CD4-positive, alpha-beta T cell treated with Interleukin-2 at 100 ng/mL for 4 hours (primary cell): ENCODE measurements at regions not wholly inside any gene's neighbourhood (a gene's known extent, or its start where the extent isn't known, plus 50 kb on each side); places are given as distances from the start of the nearest gene placed in this dataset.

ENCODE experiments used
- DNase-seq: peaks from one replicate; pipeline ENCODE4 v3.0.0-alpha.2; 2020; ENCODE audit warnings: low spot score

DNA sequence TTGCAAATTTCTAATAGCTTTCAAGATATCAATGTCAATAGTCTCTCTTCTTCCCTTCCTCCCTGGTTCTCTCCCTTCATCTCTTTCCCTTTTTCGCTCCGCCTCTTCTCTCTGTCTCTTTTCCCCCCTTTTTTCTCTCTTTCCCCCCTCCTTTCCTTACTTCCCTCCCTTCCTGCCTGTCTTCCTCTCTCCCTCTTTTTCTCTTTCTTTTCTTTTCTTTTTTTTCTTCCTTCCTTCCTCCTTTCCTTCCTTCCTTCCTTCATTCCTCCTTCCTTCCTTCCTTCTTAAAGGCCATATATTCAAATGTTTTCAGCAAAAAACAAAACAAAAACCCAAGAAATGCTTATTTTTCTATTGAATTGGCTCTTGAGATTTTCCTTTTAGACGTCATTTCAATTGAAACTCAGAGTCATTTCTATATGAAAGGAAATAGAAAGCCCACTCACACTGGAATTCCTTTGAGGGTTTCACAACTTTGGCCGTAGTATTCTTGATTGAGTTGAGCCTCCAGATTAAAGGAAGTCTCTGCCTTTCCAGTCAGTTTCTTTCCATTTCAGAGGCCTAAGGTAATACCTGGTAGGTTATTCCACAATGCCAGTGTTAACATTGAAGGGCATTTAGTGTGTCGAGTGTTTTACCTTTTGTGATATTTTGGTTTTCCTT, 551.5 kb downstream of the LMO4 start:
- DNase-seq: no peak

DNA sequence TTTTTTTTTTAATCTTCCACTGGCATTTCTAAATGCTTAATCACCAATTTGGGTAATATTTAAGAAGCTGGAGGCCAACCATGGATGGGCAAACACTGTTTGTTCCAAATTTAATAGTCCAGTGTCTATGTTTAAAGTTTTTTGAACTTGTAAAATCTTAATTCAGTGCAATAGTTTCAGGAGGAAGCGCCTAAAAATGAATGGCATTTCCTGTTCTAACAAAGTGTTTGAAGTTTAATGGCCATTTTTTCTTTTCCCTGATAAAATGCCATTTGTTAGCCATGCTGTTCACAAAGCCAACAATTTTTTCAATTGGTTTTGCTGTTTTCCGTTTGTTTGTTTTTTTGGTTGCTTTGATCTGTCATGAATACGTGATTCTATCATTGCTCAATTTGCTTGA, 552.1 kb downstream of the LMO4 start:
- no peak for DNase-seq

DNA sequence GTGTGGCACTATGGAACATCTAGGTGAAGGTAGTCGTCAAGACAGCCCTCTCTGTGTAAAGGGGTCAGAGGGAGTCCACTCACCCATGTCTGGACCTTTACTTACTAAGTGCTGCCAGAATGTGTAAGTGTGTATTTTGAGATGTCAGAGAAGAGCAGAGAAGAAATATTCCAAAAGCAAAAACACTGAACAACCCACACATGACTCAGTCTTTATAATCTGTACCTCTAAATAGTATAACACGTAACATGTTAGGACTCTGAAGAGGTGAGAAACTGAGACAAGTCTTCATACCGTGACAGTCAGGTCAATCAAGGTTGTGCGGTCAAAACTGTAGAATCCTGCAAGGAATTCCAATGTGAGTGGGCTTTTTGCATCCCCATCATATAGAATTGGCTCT, 555.2 kb downstream of the LMO4 start:
- DNase-seq: no peak

DNA sequence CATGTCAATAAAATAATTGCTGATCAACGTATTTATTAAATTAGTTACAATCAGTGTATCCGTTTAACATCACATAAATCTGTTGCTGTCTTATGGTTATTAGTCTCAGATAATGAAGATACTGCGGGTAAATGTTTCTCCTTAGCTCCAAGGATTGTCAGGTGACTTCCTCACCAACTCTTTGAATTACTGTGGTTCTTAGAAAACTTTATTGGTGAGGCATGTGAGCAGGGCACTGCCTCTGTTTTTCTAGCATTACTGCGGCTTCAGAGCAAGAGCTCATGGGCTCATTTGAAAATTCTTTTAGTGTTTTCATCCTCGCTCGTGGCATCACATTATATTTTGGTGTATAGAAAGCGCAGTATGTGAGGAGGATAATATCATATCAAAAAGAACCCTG, 555.9 kb downstream of the LMO4 start:
- DNase-seq: no peak

DNA sequence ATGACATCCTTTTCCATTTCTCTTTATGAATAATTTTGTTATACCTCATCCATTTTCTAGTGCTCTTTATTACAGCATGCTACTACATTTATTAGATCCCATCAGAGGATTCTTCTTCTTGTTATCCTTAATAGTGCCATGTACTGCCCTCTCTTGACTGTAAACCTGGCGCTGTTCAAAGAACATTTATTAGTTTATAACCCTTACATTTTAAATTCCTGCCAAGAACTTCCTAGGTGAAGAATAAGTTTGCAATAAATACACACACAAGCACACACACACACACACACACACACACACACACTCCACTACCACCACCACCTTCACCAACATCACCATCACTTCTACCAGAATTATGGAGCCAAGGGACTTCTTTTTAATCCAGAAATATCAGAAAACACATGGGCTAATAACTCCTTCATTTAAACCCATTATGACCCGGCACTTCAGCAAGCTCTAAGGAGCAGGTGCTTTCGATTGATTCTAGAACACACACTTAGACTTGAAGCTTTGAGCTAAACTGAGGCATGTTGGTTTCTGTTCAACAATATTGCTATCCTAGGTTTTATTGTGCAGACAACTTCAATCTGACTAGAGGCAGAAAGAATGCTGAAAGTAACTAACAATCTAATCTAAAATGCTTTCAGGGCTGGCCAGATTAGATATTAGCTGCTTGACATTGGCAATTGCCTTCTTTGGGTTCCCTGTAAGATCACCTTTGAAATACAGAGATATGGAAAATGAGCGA, 556.8 kb downstream of the LMO4 start:
- DNase-seq: no peak

DNA sequence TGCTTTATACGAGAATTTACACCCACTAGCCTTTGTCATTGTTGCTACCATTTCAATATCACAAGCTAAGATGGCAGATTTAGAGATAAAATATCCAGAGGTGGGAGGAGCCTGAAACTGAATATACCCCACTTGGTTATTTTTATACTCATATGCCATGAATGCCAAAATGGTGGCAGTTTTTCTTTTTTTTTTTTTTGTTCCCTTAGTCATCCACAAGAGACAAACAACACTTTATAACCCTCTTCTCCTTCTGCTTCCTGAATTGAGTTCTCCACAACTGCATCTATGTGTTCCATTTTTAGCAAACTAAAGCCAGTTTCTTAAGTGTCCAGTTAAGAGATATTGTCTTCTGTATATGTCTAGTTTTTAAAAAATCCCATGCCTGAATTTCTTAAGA, 558.4 kb downstream of the LMO4 start:
- DNase-seq: no peak

DNA sequence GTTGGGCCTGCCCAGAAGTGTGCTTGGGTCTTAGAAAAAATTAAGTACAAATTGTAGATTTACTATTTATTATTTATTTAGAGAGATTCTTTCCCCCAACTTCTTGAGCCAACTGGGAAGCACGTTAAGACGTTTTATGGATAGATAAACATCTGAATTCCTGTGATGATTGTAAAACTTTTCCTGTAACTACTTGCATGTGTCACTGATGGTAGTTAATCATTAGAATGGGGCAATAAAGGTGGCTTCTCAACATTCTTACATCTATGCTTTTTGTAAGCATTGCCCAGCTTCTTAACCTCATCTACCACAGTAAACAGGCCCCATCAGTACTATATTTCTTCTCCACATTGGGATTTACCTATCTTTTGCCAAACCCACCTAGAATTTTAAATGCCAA, 559.8 kb downstream of the LMO4 start:
- DNase-seq: no peak

DNA sequence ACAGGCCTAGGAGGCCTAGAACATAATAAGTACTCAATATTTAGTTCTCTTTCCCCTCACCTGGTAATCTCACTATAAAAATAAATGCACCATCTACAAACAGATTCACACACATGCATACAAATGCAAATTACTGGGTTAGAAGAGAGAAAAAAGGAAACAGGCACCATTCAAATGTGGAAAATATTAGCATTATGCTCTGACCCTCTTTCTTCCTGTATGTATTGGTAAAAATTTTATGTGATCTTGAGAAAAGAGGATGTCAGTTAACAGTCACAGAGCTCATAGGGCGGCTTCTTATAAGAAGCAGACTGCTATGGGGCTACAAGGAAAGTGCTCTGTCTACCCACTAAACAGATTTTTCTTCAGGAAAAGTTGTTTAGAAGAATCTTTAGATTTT, 565.4 kb downstream of the LMO4 start:
- no peak for DNase-seq

DNA sequence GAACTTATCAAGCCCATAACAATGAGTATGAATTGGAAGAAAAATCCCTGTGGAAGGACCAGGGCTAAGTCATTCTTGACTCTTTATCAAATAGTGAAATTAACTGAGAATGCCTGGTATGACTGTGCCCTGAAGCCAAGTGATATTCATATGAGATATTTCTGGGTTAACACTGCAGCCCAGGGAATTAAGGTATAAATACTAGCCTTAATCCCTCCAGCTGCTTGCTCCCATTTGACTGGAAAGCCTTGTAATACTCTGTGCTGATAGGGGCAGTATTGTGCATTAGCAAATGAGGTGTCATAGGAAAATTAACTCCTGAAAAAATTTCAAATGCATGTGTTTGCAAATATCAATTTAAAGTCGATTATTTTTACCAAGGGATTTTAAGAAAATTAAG, 568.8 kb downstream of the LMO4 start:
- no peak for DNase-seq

DNA sequence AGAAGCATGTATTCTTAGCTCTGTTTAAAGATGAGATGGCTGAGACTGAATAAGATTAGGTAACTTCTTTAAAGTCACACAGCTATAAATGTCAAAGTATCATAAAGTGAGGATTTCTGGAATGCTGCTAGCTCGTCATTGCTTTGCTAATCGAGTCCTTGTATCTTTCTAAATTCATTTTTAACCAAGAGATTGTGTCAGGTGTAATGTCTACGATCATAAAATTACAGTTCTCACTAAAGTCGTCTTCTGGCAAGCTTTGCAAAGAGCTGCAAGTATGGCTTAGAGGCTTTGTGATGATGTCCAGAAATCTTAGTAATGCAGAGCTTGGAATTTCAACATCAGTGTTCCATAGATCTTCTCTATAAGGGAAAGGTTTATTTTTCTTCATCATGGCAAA, 569.8 kb downstream of the LMO4 start:
- DNase-seq: no peak

DNA sequence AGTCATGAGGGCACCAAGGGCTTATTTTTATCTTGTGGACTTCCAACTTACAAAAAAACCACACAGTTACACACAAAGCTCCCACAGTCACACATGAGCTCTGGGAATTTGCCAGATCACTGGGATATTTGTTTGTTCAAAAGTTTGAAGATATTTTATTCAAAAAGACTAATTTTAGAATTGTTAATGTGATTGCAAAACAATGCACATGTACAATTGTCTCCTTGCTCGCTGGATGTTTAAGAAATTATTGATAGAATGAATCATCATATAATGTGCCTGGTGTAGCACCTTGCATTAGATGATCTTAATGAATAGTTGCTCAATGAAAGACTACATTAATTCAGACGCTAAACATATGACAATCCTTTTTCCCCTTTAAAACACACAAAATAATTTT, 570.3 kb downstream of the LMO4 start:
- DNase-seq: no peak

DNA sequence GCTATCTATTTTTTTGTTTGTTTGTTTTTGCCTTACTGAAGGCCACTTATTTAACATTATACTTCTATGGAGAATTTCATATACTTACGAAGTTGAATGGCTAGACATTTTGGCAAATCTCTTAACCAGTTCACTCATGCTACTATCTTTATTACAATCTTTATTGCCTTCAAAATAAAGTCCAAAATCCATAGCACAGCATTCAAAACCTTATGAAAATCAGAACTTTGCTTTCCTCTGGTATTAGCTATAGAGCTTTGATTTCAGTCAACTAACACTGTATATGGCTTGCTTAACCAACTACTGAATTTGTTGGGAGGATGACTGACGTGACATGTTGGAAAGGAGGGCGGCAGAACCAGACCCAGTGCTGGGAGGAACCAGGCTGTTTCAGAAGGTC, 571.1 kb downstream of the LMO4 start:
- no peak for DNase-seq

DNA sequence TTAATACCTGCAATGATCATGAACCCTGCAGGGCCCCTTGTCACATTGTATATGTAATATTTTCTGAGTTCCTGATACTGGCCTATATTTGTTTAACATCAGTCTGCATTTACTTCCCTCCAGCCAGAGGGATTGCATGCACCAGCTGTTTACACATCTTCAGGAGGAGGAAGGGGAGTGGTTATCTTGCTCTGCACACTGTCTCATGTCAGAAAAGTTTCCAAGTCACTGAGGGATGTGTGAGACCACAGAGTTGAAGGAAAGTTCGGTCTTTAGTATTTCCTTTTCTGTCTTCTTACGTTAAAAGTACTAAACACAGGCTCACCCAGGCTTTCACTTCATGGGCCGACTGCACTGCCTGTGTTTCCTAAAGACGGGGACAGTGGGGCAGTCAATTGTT, 574.1 kb downstream of the LMO4 start:
- no peak for DNase-seq

DNA sequence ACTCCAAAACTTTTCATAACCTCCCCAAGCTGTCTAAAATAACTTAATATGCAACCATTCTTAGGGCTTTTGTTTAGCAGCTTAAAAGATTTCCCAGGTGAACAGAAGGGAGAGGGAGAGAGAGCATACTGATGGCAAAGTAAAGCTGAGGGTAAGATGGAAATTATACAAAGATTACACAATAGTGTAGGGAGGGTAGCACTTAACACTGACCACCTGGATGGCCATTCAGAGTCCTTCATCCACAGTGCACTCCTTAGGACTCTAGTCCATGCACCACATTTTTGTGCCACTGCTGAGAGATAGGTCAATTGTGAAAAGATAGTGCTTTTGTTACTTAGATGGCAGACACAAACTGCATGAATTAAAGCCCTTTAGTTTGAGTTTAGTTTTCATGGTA, 574.6 kb downstream of the LMO4 start:
- no peak for DNase-seq

DNA sequence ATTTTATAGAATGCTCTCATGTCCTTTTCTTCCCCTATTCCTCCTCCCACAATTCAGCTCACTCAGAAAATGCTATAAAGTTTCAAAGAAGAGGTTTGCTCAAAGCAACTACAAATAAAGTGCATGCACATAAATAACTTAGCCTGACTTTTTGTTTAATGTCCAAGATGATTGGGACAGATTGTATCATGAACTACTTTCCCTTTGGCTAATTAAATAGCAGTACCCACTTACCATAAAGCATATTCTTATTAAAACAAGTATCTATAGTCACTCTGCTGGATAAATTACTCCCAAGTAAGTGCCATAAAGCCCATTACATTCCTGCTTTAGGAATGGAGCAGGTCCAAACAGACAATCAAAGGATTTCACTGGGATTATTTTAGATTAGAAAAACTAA, 576.0 kb downstream of the LMO4 start:
- no peak for DNase-seq

DNA sequence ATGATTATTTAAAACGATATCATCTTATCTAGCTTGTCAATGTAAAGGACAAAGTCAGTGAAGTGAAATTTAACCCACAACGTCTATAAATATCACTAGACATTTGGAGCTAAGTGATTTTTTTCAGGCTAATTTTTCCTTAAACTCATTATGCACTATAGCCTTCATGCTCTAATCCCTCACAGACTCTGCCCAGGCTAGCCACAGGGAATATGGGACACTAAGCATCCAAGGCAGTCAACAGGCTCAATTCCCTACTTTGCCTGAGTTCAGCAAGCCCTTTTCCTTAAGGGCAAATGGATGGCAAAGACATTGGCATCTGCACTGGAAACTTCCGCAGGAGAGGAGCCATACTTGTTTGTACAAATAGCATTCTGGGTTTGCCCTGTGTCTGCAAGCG, 577.0 kb downstream of the LMO4 start:
- DNase-seq: no peak

DNA sequence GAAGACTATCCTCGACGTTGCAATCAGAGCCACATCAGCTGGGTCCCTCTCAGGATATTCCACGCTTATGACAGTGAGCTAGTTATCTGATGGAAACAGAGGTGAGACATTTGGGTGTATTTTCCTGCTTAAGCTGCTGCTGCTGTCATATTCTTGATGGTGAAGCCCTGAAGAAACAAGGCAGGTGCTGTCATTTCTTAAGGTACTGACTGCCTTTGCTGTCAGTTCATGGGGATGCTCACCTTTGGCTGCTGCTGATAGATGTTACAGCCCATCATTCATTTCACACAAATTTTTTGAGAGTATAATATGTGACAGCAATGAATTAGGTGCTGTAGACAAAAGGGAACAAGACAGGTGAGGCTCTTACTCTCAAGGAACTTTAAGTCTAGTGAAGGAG, 577.4 kb downstream of the LMO4 start:
- DNase-seq: no peak

DNA sequence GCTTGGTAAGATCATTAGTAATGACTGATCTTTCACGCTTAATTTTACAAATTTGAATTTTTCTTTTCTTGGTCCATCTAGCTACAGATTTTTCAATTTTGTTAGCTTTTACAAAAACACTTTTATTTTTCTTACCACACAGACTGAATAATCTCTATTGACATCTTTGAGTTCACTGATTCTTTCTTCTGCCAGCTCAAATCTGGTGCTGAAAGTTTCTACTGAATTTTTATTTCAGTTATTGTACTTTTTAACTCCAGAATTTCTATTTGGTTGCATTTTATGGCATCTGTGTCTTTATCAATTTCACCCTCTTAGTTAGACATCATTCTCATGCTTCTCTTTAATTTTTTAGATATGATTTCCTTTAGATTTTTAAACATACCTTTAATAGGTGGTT, 584.7 kb downstream of the LMO4 start:
- no peak for DNase-seq

DNA sequence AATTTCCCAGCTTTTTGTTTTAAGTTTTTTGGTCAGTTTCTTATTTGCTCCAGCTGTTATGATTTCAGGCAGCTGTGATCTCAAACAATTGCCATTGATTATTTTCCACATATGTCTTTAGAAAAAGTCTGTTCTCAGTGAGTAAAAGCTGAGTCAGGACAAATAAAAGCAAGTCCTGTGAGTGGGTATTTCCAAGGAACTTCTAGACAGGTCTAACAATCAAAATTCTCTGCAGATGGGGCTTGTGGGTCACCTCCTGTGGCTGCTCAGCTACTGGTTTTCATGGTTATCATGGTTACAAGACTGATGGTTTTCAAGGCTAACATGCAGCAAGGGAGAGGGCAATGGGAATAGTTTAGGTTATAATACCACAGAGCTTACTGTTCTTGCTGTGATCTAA, 585.7 kb downstream of the LMO4 start:
- DNase-seq: no peak

DNA sequence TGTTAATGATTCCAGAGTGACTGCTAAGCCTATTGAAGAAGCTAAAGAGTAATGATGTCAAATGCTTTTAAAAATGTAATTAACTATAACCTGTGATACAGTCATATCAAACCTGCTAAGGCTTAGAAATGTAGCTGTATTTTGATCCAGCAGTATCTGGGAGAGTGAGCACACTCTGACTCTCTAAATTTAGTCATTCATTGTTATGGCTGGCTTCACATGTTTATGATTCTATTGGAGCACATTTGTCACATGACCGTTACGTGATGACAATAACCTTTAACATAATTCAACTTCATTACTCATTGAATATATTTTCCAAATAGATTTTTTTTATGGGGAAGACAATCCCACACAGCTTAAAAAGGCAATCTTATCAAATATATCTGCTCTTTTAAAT, 587.1 kb downstream of the LMO4 start:
- no peak for DNase-seq

DNA sequence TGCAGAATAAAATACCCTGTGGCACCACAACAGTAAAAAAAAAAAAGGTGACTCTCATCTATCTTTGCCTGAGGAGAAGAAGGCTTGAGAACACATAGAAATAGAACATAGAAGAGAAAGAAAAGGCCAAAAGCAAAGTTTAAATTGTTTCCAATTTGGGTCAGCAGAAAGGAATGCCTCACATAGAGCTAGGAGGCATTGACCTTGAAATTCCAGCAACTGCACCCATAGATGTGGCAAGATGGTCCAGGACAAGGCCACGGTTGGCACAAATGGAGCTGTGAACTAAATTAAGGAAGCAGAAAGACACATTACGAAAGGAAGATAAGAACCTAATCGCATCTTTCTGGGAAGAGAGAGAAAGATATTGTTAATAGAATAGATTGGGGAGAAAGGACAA, 588.3 kb downstream of the LMO4 start:
- DNase-seq: no peak

DNA sequence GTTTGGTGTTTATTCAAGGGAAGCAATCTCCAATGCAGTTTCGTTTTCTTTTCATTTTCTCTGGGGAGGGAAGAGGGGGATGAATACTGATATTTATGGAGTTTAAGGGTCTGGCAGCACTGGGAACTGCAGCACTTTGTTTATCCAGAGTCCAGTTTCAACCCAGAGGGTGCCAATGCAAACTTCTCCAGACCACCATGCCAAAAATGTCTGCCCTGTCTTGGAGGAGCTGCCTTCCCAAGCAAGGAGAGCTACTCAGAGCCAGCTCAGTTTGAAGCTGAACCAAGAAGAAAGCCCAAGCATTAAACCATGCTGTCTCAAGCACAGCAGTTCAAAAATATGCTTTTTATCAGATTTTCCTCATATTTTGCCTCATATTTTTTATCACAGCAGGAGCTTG, 589.7 kb downstream of the LMO4 start:
- DNase-seq: no peak

DNA sequence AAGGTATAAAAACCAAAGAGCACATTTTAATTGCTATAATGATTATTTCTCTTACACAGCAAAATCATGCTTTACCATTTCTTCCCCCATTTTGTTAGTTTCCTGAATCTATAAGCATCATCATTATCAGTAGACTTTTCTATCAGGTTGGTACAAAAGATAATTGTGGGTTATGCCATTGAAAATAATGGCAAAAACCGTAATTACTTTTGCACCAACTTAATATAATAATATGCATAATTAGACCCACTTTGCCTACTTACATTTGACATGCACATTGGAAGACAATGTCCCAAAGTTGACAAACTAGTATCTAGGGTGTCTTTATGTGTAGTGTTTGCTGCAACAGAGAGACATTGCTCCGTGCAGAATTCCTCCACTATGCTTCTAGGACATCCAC, 594.2 kb downstream of the LMO4 start:
- no peak for DNase-seq

DNA sequence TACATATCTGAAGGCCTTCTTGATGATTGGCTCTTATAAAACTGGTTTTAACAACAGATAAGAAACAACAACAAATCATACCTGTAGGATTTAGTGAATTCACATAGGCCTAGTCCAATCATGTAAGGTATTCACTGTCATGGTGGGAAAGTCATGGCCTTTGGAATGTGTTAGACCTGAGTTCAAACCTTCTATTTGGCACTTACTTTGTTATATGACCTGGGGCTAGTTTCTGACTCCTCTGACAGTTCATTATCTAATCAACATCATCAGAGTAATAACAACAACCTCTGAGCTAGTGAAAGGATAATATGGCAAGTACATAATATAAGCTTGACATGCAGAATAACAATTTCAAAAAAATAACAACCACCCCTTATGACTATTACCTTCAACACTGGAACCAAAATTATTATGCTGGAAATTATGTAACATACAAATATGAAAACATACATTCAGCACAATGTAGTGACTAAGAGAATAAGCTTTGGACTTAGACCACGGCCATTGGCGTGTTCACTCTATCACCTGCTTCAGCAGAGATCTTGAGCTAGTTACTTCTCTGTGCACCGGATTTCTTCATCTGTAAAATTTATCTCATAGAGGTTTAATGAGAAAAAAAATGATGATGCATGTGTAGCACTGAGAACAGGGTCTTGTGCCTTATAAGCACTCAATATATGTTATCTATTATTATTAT, 597.6 kb downstream of the LMO4 start:
- no peak for DNase-seq
